Fibroblast of pulmonary artery (primary cell): ENCODE measurements at regions not wholly inside any gene's neighbourhood (a gene's known extent, or its start where the extent isn't known, plus 50 kb on each side); places are given as distances from the start of the nearest gene placed in this dataset.

Source experiments
- DNase-seq: peaks from one replicate; pipeline ENCODE4 v3.0.0-alpha.2; 2010; ENCODE audit warnings: low read depth
- H3K4me3 ChIP-seq: replicated peaks from 2 replicates; pipeline ENCODE4 v1.5.1; 2011; ENCODE audit warnings: low read depth, mild to moderate bottlenecking, control low read depth, low read length, moderate library complexity
- CTCF ChIP-seq: IDR thresholded peaks from 2 replicates; pipeline ENCODE4 v1.5.1; 2011; ENCODE audit warnings: mild to moderate bottlenecking, control low read depth, low read length, inconsistent platforms; ENCODE audit errors: missing control alignments

- H3K4me3 ChIP-seq, result no peak overlapping the region
- DNase-seq, result no peak
- TF ChIP-seq CTCF, result no peak
Measured at GRCh38 chr7:46247664-46248063, 326.6 kb upstream of the IGFBP3 start.

DNA sequence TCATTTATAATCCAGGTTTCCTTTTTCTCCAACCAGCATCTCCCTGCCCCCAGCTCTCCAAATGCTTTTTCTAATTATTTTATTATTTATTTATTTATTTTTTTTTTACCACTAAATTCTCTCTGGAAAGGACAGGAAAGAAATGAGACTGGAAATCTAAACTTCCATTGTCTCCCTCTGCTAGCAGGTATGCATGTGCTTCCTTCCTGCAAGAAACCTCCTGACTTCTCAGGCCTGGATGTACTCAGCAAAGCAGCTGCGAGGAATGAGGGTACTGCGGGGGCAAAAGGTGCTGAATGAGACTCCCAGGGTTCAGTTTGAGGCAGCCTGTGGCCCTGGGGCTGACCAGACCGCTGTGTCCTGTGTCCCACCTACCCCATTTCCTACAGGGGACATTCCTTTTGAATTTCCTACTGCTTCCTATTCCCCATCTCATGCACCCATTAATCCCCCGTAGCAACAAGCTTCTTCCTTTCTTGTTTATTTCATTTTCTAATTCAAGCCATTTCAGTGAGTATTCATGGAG is 324.6 kb upstream of the IGFBP3 start:
- DNase-seq, result no peak
- no peak for TF ChIP-seq CTCF

DNA sequence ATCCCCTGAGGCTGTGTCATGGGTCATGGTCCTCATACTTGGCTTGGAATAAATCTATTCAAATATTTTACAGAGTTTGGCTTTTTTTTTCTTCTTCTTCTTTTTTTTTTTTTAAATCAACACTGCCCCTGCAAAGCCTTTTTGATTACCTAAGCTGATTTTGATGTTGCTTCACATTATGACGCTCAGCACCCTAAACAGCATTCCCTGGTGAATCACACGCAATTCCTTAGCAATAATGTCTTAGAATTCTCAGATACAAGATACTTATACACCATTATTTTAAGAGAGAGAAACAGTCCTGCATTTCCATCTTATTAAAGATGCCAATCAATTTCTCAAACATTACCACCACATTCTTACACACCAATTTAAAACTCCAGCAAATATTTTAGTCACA is 323.7 kb upstream of the IGFBP3 start:
- peak; percentile 45 for DNase-seq
- no peak for TF ChIP-seq CTCF
- H3K4me3 ChIP-seq, result no peak overlapping the region

More for the DNA sequence above, 324.6 kb upstream of the IGFBP3 start:
- no peak overlapping the region for H3K4me3 ChIP-seq

GRCh38 chr7:46243406-46243805 is 322.3 kb upstream of the IGFBP3 start:
- no peak for TF ChIP-seq CTCF
- no peak for DNase-seq
- H3K4me3 ChIP-seq, result no peak overlapping the region

DNA sequence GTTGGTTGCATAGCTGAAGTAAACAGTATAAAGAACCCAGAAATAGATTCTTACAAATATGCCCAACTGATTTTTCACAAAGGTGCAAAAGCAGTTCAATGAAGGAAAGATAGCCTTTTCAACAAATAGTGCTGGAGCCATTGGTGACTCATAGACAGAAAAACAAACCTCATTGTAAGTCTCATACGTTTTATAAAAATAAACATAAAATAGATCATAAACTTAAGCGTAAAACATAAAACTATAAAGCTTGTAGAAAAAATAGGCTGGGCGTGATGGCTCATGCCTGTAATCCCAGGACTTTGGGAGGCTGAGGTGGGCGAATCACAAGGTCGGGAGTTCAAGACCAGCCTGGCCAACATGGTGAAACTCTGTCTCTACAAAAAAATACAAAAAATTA is 318.8 kb upstream of the IGFBP3 start:
- TF ChIP-seq CTCF, result no peak
- no peak for DNase-seq
- H3K4me3 ChIP-seq, result no peak overlapping the region

DNA sequence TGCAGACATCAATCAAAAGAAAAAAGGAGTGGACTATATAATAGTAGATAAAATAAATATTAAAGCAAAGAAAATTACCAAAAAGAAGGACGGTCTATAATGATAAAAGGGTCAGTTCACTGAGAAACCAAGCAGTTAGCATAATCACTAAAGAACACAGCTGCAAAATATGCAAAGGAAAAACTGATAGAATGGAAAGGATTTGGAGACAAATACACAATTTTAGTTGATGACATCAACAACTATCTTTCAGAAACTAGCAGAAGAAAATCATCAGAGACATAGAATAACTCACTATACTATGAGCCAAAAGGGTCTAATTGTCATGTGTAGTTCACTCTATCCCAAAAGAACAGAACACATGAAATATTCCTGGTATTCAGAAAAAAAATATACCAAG is 316.4 kb upstream of the IGFBP3 start:
- no peak overlapping the region for H3K4me3 ChIP-seq
- no peak for DNase-seq
- TF ChIP-seq CTCF, result no peak

- no peak for DNase-seq
- TF ChIP-seq CTCF, result no peak
- H3K4me3 ChIP-seq, result no peak overlapping the region
Measured at GRCh38 chr7:46233585-46234329, 312.7 kb upstream of the IGFBP3 start.
